Parathyroid adenoma (tissue), 2 donors: ENCODE measurements at regions not wholly inside any gene's neighbourhood (a gene's known extent, or its start where the extent isn't known, plus 50 kb on each side); places are given as distances from the start of the nearest gene placed in this dataset.

ENCODE experiments used
- H2AFZ ChIP-seq: fragments of 300-600 bp; sonication (generic); one replicate; pipeline ENCODE4 v1.7.0; 2017; ENCODE audit warnings: antibody characterized with exemption, mild to moderate bottlenecking
- H3K27ac ChIP-seq: fragments of 300-600 bp; sonication (generic); one replicate; pipeline ENCODE4 v1.7.0; 2017
- H3K27me3 ChIP-seq: fragments of 300-600 bp; sonication (generic); one replicate; pipeline ENCODE4 v1.7.0; 2017; ENCODE audit warnings: low read length; ENCODE audit not compliant: control insufficient read depth, insufficient read depth
- H3K36me3 ChIP-seq: fragments of 300-600 bp; sonication (generic); one replicate; pipeline ENCODE4 v1.7.0; 2017; ENCODE audit warnings: low read length; ENCODE audit not compliant: control insufficient read depth, insufficient read depth
- H3K4me1 ChIP-seq: fragments of 300-600 bp; sonication (generic); one replicate; pipeline ENCODE4 v1.7.0; 2017; ENCODE audit warnings: control low read depth
- H3K4me2 ChIP-seq: fragments of 300-600 bp; sonication (generic); one replicate; pipeline ENCODE4 v1.7.0; 2017; ENCODE audit warnings: low read length
- H3K4me3 ChIP-seq: fragments of 300-600 bp; sonication (generic); one replicate; pipeline ENCODE4 v1.7.0; 2017; ENCODE audit warnings: low read depth, low read length
- H3K79me2 ChIP-seq: fragments of 300-600 bp; sonication (generic); one replicate; pipeline ENCODE4 v1.7.0; 2017; ENCODE audit warnings: control low read depth
- H3K9ac ChIP-seq: fragments of 300-600 bp; sonication (generic); one replicate; pipeline ENCODE4 v1.7.0; 2017; ENCODE audit warnings: mild to moderate bottlenecking
- H3K9me3 ChIP-seq: fragments of 300-600 bp; sonication (generic); one replicate; pipeline ENCODE4 v1.7.0; 2017; ENCODE audit warnings: low read length; ENCODE audit not compliant: control insufficient read depth
- TF ChIP-seq, protein P1 (sequence below): fragments of 300-600 bp; sonication (generic); IDR thresholded peaks from one replicate; pipeline ENCODE4 v1.7.0; 2017; ENCODE audit warnings: antibody characterized with exemption, mild to moderate bottlenecking
- donor health status: primary hyperparathyroidism.

GRCh38 chr2:177042311-177042710 is 170.3 kb upstream of the HNRNPA3 start:
- H2AFZ ChIP-seq = no peak overlapping the region
- no peaks in the 10 kb centered on the region for H3K9me3 ChIP-seq
- no peak overlapping the region for H3K9ac ChIP-seq
- no peaks in the 10 kb centered on the region for H3K79me2 ChIP-seq
- no peak overlapping the region for H3K4me3 ChIP-seq
- no peak overlapping the region for H3K4me2 ChIP-seq
- H3K36me3 ChIP-seq = no peaks in the 10 kb centered on the region
- TF ChIP-seq, protein P1, sequence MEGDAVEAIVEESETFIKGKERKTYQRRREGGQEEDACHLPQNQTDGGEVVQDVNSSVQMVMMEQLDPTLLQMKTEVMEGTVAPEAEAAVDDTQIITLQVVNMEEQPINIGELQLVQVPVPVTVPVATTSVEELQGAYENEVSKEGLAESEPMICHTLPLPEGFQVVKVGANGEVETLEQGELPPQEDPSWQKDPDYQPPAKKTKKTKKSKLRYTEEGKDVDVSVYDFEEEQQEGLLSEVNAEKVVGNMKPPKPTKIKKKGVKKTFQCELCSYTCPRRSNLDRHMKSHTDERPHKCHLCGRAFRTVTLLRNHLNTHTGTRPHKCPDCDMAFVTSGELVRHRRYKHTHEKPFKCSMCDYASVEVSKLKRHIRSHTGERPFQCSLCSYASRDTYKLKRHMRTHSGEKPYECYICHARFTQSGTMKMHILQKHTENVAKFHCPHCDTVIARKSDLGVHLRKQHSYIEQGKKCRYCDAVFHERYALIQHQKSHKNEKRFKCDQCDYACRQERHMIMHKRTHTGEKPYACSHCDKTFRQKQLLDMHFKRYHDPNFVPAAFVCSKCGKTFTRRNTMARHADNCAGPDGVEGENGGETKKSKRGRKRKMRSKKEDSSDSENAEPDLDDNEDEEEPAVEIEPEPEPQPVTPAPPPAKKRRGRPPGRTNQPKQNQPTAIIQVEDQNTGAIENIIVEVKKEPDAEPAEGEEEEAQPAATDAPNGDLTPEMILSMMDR = no peak
- H3K27me3 ChIP-seq = no peaks in the 10 kb centered on the region
- H3K27ac ChIP-seq = no peak overlapping the region
- H3K4me1 ChIP-seq = no peaks in the 10 kb centered on the region

GRCh38 chr2:177044671-177045070 is 167.9 kb upstream of the HNRNPA3 start:
- TF ChIP-seq, protein P1 = no peak

DNA sequence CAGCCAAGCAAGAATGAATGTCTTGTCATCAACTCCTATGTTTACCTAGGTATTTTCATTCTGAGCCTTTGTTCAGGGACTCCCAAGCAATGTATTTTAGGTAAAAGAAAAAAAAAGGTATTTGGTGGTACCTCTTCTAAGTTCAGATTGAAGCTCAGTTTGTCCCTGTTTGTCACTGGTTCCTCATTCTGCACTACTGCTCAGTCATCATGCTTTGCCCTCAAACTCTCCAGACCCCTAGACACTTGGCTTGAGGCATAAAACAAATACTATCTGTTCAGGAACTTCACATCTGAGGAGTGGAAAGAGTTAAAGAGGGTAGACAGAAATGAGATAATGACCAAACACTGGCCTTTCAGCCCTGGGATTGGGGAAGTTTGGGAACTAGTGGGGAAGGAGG is 163.6 kb upstream of the HNRNPA3 start:
- H3K4me3 ChIP-seq = no peak overlapping the region
- H3K4me1 ChIP-seq = no peaks in the 10 kb centered on the region
- H2AFZ ChIP-seq = no peak overlapping the region
- TF ChIP-seq, protein P1 = no peak
- no peak overlapping the region for H3K4me2 ChIP-seq
- no peaks in the 10 kb centered on the region for H3K36me3 ChIP-seq
- no peak overlapping the region for H3K27ac ChIP-seq
- no peak overlapping the region for H3K9ac ChIP-seq
- H3K79me2 ChIP-seq = no peaks in the 10 kb centered on the region
- H3K27me3 ChIP-seq = no peaks in the 10 kb centered on the region
- no peaks in the 10 kb centered on the region for H3K9me3 ChIP-seq

More at GRCh38 chr2:177044671-177045070, 167.9 kb upstream of the HNRNPA3 start:
- Histone ChIP-seq H3K9me3 (no peaks in the 10 kb centered on the region), H3K36me3 (no peaks in the 10 kb centered on the region), H3K4me2 (no peak overlapping the region), H3K4me3 (no peak overlapping the region), H3K4me1 (no peaks in the 10 kb centered on the region), H3K27ac (no peak overlapping the region), H3K9ac (no peak overlapping the region), H3K27me3 (no peaks in the 10 kb centered on the region), H3K79me2 (no peaks in the 10 kb centered on the region), H2AFZ (no peak overlapping the region)

DNA sequence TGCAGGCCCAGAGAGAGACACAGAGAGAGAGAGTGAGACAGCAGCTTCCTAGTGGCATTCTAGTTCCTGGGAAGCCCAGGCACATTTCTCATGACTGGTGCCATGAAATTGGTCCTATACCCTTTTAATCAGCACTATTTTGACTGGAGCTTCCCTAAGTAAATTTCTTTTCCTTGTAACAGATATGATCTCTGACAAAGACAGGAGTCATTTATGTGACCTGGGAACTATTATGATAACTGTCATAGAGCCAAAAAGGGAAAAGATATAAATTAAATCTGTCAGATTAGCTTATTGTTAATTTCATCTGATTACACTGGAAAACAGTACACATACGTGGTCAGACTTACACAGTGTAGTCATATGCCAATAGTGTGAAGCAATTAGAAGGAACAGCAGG is 161.3 kb upstream of the HNRNPA3 start:
- H3K4me2 ChIP-seq = no peak overlapping the region
- no peak overlapping the region for H3K9ac ChIP-seq
- no peaks in the 10 kb centered on the region for H3K4me1 ChIP-seq
- H3K27ac ChIP-seq = no peak overlapping the region
- H3K79me2 ChIP-seq = no peaks in the 10 kb centered on the region
- no peaks in the 10 kb centered on the region for H3K27me3 ChIP-seq
- H2AFZ ChIP-seq = no peak overlapping the region
- no peaks in the 10 kb centered on the region for H3K9me3 ChIP-seq
- no peak overlapping the region for H3K4me3 ChIP-seq
- H3K36me3 ChIP-seq = no peaks in the 10 kb centered on the region
- TF ChIP-seq, protein P1 = no peak

DNA sequence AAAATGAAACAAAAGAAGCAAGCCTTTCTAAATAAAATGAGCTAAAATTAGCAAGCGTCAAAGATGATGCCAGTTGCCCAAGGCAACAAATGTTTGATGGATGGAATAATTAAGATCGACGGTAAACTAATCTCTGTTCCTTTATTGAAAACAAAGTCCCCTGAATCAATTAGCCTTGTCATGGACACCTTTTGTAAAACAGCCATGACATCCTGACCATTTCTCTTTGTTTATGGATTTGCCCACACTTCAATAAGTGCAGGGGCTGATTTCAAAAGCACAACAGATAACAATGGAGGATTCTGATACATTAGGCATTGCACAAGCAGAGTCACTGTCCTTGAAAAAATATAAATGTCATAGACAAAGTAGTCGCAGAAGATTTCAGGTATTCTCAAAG is 160.1 kb upstream of the HNRNPA3 start:
- no peaks in the 10 kb centered on the region for H3K79me2 ChIP-seq

More for the DNA sequence above, 160.1 kb upstream of the HNRNPA3 start:
- Histone ChIP-seq H3K27ac (no peak overlapping the region), H3K9ac (no peak overlapping the region), H3K36me3 (no peaks in the 10 kb centered on the region), H3K9me3 (no peaks in the 10 kb centered on the region), H3K4me3 (no peak overlapping the region), H3K4me1 (no peaks in the 10 kb centered on the region), H3K4me2 (no peak overlapping the region), H3K27me3 (no peaks in the 10 kb centered on the region), H2AFZ (no peak overlapping the region)
- TF ChIP-seq, protein P1 = no peak
